Umbilical cord (tissue), 1 donor: ENCODE measurements at regions not wholly inside any gene's neighbourhood (a gene's known extent, or its start where the extent isn't known, plus 50 kb on each side); places are given as distances from the start of the nearest gene placed in this dataset.

Experiments used
- DNase-seq: peaks from one replicate; pipeline ENCODE4 v3.0.0-alpha.2; 2015; ENCODE audit warnings: low spot score

GRCh38 chr2:41837610-41838009 is 210.2 kb upstream of the PKDCC start:
- no peak for DNase-seq

- DNase-seq: peak; percentile 98
These were observed 206.9 kb upstream of the PKDCC start for GRCh38 chr2:41840702-41841551.

DNA sequence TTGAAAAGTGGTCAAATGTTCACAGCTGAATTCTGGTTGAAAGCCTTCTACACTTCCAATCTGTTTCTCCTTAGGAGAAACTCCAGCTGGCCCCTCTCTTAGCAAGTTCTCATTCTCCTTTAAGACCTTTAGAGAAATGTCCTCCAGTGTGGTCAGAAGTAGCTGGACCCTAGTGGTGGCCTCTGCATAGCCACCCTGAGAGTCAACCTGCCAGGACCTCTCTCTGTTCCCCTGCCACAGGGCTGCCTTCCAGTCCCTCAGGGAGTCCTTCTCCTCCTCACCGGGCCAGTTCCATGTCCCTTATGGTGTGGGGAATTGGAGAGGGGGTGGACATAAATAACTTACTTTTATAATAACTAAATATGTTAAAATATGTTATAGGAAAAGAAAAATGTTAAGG is 200.9 kb upstream of the PKDCC start:
- no peak for DNase-seq

DNA sequence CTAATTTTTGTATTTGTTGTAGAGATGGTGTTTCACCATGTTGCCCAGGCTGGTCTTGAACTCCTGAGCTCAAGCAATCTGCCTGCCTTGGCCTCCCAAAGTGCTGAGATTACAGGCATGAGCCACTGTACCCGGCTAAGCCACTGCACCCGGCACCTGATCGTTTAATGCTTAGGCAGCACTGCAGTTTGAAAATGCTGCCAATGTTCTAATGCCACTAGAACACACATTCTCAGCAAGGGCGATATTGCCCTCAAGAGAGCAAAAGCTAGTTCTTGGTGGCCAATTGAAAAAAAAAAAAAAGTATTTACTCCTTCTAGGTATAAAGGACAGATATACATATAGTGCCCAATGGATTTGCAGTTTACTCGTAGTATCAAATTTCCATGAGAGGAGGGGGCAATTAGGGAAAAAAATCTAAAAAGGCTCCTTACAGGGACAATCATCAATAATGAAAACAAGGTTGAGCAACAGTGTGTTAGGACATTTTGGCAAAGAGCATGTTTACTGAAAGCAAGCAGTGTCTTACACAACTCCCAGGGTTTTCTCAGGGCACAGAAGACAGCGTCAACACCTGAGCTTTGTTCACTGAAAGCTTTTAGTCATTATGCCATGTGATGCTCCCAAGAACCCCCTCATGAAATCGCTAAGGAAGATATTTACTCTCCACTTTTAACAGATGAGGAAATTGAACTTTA is 199.9 kb upstream of the PKDCC start:
- DNase-seq: no peak

- no peak for DNase-seq
These were observed 196.3 kb upstream of the PKDCC start for GRCh38 chr2:41851554-41851953.

DNA sequence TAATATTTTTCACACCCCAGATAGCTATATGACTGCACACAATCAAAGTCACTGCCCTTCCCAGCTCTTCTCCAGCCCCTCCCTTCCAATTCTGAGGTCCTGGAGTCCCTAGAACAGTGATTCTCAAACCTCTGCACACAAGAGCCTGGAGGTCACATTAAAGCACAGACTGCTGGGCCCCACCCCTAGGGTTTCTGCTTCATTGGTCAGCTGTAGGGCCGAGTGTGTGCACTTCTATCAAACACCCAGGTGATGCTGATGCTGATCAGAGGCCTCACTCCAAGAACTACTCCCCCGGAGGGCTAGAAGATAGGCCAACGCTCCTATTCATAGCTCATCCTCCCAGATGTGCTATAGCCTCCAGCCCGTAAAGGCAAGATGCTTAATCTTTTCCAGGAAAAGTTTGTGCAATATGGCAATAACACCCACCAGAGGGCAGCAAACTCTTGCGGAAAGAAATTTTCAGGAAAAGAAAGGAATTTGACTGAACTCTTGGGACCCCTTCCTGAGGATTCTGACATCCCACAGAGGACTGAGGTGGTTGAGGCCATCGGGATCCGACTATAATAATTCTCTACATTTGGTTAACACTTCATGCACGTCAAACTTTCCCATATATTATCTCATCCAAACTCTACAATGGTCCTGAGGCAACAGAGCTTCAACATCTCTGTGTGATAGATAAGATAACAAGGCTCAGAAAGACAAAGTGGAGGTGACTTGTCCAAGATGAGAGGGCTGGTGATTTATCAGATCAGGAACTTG is 194.2 kb upstream of the PKDCC start:
- peak; percentile 83 for DNase-seq

- no peak for DNase-seq
These were observed 193.6 kb upstream of the PKDCC start for GRCh38 chr2:41854227-41854626.

DNA sequence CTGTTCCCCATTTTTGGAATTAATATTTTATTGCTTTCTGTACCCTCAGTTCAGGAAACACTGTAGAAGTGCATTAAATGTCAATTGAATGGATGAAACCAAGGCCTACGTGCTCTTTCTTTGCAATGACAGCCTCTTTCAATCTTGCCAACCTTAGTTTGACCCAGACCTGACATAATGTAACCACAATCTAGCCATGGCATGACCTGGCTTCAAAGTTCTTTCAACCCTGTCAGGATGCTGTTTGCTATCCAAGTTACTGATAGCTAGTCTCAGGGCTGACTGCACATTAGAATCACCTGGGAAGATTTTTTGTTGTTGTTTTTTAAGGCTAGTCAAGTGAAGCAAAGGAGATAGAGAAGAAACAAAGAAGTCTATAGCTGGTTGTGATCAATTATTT is 190.9 kb upstream of the PKDCC start:
- DNase-seq: no peak

DNA sequence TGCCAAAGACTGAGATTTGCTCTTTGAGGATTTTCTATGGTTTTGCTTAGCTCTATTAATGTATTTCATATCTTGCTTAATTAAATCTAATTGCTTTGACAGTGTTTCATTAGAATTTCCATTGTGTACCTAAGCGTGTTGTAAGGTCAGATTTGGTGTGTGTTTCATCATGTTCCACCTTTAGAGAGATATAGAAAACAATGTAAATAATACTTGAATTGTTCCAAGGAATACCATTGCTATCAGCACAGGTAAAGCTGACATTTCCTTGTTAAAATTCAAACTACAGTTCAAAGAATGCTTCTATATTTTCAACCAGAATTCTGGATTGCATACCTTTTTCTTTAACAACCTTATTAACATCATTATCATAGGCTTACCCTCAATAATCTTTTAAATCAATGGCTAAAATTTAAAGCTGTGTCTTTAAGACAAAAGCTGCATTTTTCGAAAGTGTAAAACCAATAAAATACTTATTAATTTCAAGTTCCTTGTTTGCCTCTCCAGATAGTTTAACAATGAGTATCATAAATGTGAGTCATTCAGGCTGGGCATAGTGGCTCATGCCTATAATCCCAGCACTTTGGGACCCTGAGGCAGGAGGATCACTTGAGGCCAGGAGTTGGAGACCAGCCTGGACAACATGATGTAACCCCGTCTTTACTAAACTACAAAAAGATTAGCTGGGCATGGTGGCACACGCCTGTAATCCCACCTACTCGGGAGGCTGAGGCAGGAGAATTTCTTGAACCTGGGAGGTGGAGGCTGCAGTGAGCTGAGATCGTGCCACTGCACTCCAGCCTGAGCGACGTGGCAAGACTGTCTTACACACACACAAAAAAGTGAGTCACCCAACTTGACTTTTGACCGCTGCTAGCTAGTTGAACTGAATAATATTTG is 188.0 kb upstream of the PKDCC start:
- no peak for DNase-seq

DNA sequence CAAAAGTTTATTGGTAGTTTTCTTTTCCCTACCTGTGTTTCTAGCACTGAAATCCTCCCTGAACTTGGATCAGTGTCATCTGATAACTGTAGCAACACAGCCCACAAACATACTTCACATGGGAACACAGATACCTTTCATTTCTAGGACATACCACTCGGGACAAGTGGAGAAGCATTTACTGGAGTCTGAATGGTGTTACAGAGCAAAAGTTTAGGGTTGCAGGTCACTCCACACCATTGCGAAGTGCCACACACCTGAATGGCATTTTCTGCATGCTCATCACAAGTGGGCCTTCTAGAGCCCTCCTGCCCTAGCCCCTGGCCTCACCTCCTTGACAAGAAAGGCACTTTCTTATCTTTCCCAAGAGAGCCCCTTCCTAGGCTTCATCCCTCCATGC is 184.8 kb upstream of the PKDCC start:
- no peak for DNase-seq

DNA sequence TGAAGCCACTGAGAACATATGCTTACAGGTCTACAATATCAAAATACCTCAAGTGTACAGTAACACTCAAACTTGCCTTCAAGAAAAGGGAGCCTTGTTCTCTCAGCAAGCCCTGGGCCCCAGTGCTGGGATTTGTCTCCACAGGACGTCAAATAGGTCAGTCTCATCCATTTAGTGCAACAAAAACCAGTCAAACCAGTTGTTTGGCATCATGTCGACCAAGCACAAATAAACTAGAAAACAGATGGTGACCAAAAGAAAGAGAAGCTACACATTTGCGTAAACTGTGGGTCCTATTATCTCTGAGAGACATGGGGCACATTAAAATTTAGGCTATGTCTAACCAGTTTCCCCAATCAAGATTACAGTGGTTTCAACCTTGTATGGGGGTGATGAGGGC is 182.6 kb upstream of the PKDCC start:
- DNase-seq: no peak

- no peak for DNase-seq
These were observed 180.3 kb upstream of the PKDCC start for GRCh38 chr2:41867553-41867952.

DNA sequence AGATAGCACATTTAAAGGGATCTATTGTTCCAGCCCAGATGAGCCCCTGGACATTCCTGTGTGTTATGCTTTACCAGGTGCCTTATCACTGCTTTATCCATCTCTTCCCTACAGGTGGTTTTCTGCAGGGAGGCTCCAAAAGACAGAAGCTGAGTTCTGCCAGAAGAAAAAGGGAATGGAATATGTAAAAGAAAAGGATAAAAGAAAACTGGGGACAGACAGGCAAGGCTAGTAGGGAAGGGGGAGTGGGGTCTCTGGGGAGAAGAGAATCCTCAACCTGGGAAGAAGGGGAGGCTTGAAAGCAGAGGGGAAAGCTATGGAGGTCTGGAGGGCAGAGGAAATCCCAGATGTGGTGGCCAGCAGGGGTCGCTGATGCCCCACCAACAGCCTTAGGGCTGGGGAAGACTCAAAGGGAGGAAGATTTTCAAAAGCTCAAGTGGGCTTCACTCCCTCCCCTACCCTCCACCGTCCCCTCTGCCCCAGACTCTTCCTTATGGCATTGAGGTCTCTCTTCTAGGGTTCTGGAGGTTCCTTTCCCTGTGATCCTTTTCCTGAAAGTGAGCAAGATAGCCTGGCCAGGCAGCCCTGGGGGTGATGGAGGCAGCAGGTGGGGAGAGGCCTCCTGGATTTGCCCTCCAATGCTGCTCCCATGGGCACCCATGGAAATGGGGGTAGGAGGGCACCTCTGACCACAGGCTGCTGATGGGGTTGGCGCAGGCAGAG is 178.1 kb upstream of the PKDCC start:
- peak; percentile 73 for DNase-seq

GRCh38 chr2:41870265-41870585 is 177.6 kb upstream of the PKDCC start:
- no peak for DNase-seq

DNA sequence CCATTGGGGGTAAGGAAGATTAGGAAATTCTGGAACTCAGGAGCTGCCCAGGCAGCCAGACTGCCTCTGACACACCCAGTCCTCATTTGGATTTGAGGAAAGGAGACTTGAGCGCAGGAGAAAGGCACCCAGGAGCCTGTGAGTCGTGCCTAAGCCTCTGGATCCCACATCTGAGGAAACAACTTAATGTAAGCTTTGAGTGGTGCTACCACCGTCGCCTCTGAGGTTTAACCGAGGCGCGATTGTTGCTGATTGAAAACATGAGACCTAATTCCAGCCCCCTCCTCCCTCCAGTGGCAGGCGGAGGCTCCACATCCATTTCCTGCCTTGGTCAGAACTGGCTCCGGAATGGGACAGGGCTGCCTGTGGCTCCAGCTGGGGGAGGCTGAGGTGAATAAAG is 176.7 kb upstream of the PKDCC start:
- peak; percentile 68 for DNase-seq

DNA sequence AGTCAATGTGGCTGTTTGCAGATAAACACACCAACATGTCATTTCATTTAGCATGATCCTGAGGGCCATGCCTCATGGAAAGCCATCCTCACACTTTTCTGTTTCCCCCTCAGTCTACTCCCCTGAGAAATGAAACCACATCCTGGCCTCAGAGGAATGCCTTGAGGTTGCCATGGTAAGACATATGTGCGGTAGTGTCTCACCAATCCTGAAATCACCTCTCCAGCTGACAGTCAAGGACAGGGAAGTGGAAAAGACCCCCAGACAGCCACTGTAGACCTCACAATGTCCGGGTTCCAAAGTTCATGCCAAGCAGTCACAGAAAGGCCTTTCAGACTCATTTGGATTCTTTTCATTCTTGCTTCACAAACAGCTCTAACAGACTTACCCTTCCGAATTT is 175.2 kb upstream of the PKDCC start:
- no peak for DNase-seq

DNA sequence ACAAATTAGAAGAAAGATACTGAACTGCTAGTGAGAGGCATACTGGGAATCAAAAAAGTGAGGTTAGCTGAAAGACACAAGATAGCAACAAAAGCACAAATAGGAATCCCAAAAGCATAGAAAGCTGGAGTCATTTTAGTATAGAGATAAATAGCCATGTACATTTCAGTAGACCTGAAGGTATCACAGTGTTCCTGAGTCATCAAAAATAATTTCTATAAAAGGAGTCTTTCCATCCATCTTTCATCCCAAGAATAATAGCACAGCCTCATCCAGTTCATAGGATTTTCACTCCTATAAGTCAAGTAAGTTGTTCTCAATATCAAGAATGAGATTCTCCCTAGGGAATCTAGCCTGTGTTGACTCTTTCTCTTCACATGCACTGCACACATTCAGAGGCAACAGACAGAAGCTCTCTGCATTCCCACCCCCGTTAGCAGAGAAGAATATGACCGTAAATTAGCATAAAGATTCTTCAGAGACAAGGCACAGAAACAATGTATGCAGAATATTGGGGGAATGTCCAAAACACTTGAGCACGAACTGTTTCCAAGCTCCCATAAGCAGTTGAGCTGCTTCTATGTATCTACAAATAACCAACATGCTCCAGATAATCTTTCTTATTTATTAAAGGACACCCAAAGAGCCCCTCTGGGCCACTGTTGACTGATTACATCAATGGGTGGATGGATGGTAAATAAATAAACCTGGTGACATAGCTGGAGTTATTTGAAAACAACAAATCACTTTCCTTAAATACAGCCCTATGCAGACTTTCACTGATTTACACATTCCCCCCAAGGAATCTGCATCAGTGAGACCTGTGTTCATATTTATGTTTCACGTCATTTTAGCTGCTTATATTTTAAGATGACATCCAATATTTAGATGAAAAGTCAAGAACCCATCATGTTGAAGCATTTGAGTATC is 174.5 kb upstream of the PKDCC start:
- DNase-seq: no peak

DNA sequence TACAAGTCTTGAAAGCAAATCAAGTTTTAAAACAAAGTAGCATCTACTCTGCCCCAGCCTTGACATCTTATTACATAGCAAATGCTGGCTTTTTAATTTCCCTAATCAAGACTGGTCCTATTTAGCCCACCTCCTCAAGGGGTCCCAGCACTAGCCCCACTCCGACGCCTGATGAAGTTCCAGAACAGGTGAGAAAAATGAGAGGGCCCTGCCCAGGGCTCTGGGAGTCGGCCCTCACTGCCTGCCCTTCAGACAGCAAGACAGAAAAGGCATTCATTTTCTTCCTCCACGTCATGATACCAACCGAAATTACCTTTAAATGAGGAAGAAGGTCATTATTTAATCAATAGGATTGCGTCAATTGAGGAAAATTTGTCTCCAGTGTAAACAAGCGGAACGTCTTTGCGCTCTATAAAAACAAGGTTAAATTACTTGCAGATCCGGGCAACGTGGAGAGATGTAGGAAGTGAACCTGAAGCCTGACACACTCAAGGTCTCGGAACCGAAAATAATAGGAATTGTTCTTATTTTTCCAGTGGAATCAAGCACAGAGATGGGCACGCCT is 170.6 kb upstream of the PKDCC start:
- DNase-seq: no peak

DNA sequence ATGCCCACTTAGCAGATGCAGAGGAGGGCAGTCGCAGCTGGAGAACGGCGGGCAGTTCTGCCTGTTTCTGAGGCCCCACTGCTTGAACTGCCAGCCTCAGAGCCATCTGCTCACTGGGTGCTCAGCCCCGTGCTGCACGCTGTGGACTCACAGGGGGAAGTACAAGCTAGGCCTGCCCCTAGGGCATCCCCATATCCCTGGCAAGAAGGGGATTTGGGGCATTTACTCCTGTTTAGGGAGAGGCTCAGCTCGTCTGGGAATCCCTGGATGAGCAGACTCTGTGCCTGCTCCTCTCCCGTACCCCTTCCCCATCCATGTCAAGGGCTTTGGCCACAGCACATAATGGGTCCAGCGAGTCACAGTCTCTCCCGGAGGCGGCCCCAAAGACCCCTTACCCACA is 169.8 kb upstream of the PKDCC start:
- no peak for DNase-seq
